T-helper 2 cell treated with Interferon-gamma antibody and Interleukin-4, amounts not matched to agents 100 ng/mL and 5 ng/mL, for 36 hours (primary cell): ENCODE measurements at regions not wholly inside any gene's neighbourhood (a gene's known extent, or its start where the extent isn't known, plus 50 kb on each side); places are given as distances from the start of the nearest gene placed in this dataset.

Experiments used
- intact Hi-C: fragments of 100-400 bp; cut with micrococcal nuclease; formaldehyde crosslinking; loops from one replicate; pipeline ENCODE4 v1.15.1; 2023

- intact Hi-C loops, result no loop called here
These were observed 54.8 kb upstream of the DOCK10 start for GRCh38 chr2:225097035-225097434.
